Dendritic cell treated with granulocyte-macrophage colony-stimulating factor and Interleukin-4, amounts not matched to agents 40 ng/mL and 50 ng/mL, for 4 days (primary cell): ENCODE measurements at regions not wholly inside any gene's neighbourhood (a gene's known extent, or its start where the extent isn't known, plus 50 kb on each side); places are given as distances from the start of the nearest gene placed in this dataset.

ENCODE experiments used
- H3K27ac Mint-ChIP-seq: one replicate; pipeline ENCODE4 v1.8.0; 2022; ENCODE audit warnings: mild to moderate bottlenecking, mixed read lengths
- H3K27me3 Mint-ChIP-seq: one replicate; pipeline ENCODE4 v1.8.0; 2022; ENCODE audit warnings: mild to moderate bottlenecking, mixed read lengths
- H3K36me3 Mint-ChIP-seq: one replicate; pipeline ENCODE4 v1.8.0; 2022; ENCODE audit warnings: low read depth, mixed read lengths
- H3K4me1 Mint-ChIP-seq: one replicate; pipeline ENCODE4 v1.8.0; 2022; ENCODE audit warnings: low read depth, mixed read lengths
- H3K4me3 Mint-ChIP-seq: one replicate; pipeline ENCODE4 v1.8.0; 2022; ENCODE audit warnings: mild to moderate bottlenecking, moderate library complexity, mixed read lengths
- H3K9me3 Mint-ChIP-seq: one replicate; pipeline ENCODE4 v1.8.0; 2022; ENCODE audit warnings: mixed read lengths
- intact Hi-C: fragments of 100-400 bp; cut with micrococcal nuclease; formaldehyde crosslinking; loops from one replicate; pipeline ENCODE4 v1.15.0; 2022

GRCh38 chr6:47102331-47102730 is 60.2 kb upstream of the ADGRF1 start:
- H3K27me3 Mint-ChIP-seq: peaks cover 77% of the 10 kb centered on the region
- no peaks in the 10 kb centered on the region for H3K9me3 Mint-ChIP-seq
- no peak overlapping the region for H3K27ac Mint-ChIP-seq
- H3K4me1 Mint-ChIP-seq: peaks cover 20% of the 10 kb centered on the region
- no peaks in the 10 kb centered on the region for H3K36me3 Mint-ChIP-seq
- intact Hi-C loops: loop anchor here (10.0 kb wide), 2 partner anchors 62 to 122 kb away; no protein-coding TSS in a partner anchor
- no peak overlapping the region for H3K4me3 Mint-ChIP-seq

GRCh38 chr6:47098570-47098993 is 56.5 kb upstream of the ADGRF1 start:
- peaks cover 16% of the 10 kb centered on the region for H3K4me1 Mint-ChIP-seq
- H3K27ac Mint-ChIP-seq: no peak overlapping the region
- no peak overlapping the region for H3K4me3 Mint-ChIP-seq
- no peaks in the 10 kb centered on the region for H3K9me3 Mint-ChIP-seq
- intact Hi-C loops: no loop called here
- H3K36me3 Mint-ChIP-seq: no peaks in the 10 kb centered on the region
- H3K27me3 Mint-ChIP-seq: peaks cover 72% of the 10 kb centered on the region

- peak overlapping the region; percentile 18 for H3K27ac Mint-ChIP-seq
- H3K4me3 Mint-ChIP-seq: no peak overlapping the region
- H3K36me3 Mint-ChIP-seq: no peaks in the 10 kb centered on the region
- no peaks in the 10 kb centered on the region for H3K9me3 Mint-ChIP-seq
- intact Hi-C loops: loop anchor here (1.0 kb wide), 1 partner anchor 213 kb away; no protein-coding TSS in a partner anchor
- peaks cover 65% of the 10 kb centered on the region for H3K27me3 Mint-ChIP-seq
- peaks cover 10% of the 10 kb centered on the region for H3K4me1 Mint-ChIP-seq
These were observed 55.2 kb upstream of the ADGRF1 start for GRCh38 chr6:47097092-47097945.

- Mint-ChIP-seq H3K27ac (peak overlapping the region; percentile 18), H3K9me3 (no peaks in the 10 kb centered on the region), H3K36me3 (no peaks in the 10 kb centered on the region), H3K4me1 (peaks cover 10% of the 10 kb centered on the region), H3K27me3 (peaks cover 65% of the 10 kb centered on the region), H3K4me3 (no peak overlapping the region)
- intact Hi-C loops: no loop called here
These were observed 54.2 kb upstream of the ADGRF1 start for GRCh38 chr6:47096211-47096895.

- Mint-ChIP-seq H3K27me3 (peaks cover 57% of the 10 kb centered on the region), H3K4me3 (no peak overlapping the region), H3K36me3 (no peaks in the 10 kb centered on the region), H3K4me1 (peaks cover 10% of the 10 kb centered on the region), H3K27ac (no peak overlapping the region), H3K9me3 (no peaks in the 10 kb centered on the region)
- intact Hi-C loops: no loop called here
These were observed 52.3 kb upstream of the ADGRF1 start for GRCh38 chr6:47094241-47094925.

GRCh38 chr6:47093169-47093568 is 51.0 kb upstream of the ADGRF1 start:
- intact Hi-C loops: no loop called here
- no peak overlapping the region for H3K27ac Mint-ChIP-seq
- no peaks in the 10 kb centered on the region for H3K36me3 Mint-ChIP-seq
- H3K27me3 Mint-ChIP-seq: peaks cover 54% of the 10 kb centered on the region
- H3K9me3 Mint-ChIP-seq: no peaks in the 10 kb centered on the region
- H3K4me3 Mint-ChIP-seq: no peak overlapping the region
- H3K4me1 Mint-ChIP-seq: peaks cover 10% of the 10 kb centered on the region

- Mint-ChIP-seq H3K4me1 (peaks cover 10% of the 10 kb centered on the region), H3K27ac (no peak overlapping the region), H3K4me3 (no peak overlapping the region), H3K36me3 (no peaks in the 10 kb centered on the region), H3K9me3 (no peaks in the 10 kb centered on the region), H3K27me3 (peaks cover 53% of the 10 kb centered on the region)
- intact Hi-C loops: no loop called here
These were observed 49.9 kb upstream of the ADGRF1 start for GRCh38 chr6:47091886-47092668.
